ENCODE measurements at regions not wholly inside any gene's neighbourhood (a gene's known extent, or its start where the extent isn't known, plus 50 kb on each side); places are given as distances from the start of the nearest gene placed in this dataset.

DNA sequence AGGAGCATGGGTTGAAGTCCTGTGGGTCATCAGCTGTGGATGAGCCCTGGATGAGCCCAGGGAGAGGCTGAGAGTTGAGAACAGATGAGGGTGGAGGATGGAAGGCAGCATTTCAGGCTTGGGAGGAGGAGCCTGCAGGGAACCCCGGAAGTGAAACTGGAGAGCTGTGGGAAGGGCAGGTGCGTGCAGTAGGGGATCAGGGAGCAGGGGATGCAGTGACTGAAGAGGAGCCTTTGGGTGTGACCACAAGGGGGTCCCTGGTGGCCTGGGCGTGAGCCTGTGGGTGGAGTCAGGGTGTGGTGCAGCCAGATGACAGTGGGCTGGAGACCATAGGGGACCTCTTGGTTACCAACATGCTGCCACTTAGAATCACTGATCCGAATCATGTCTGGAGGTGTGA, 115.5 kb downstream of the PAPOLA start:
- CTCF ChIA-PET: no interaction called here
- Histone ChIP-seq H3K4me1 (ENCODE audit: insufficient read depth, low read length, poor library complexity, severe bottlenecking) (peaks cover 37% of the 10 kb centered on the region), H3K9me3 (ENCODE audit: low read depth, low read length, poor library complexity, severe bottlenecking) (no peaks in the 10 kb centered on the region), H3K27me3 (replicated peaks; ENCODE audit: insufficient read depth, low read depth, low read length, poor library complexity) (no peaks in the 10 kb centered on the region), H3K36me3 (ENCODE audit: insufficient read depth, low read length, poor library complexity, severe bottlenecking) (no peaks in the 10 kb centered on the region), H3K27ac (ENCODE audit: low read depth, low read length, poor library complexity, severe bottlenecking) (no peak overlapping the region), H3K4me3 (ENCODE audit: low read depth, low read length, poor library complexity, severe bottlenecking) (no peak overlapping the region)
- TF ChIP-seq, protein P1, sequence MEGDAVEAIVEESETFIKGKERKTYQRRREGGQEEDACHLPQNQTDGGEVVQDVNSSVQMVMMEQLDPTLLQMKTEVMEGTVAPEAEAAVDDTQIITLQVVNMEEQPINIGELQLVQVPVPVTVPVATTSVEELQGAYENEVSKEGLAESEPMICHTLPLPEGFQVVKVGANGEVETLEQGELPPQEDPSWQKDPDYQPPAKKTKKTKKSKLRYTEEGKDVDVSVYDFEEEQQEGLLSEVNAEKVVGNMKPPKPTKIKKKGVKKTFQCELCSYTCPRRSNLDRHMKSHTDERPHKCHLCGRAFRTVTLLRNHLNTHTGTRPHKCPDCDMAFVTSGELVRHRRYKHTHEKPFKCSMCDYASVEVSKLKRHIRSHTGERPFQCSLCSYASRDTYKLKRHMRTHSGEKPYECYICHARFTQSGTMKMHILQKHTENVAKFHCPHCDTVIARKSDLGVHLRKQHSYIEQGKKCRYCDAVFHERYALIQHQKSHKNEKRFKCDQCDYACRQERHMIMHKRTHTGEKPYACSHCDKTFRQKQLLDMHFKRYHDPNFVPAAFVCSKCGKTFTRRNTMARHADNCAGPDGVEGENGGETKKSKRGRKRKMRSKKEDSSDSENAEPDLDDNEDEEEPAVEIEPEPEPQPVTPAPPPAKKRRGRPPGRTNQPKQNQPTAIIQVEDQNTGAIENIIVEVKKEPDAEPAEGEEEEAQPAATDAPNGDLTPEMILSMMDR (conservative IDR thresholded peaks at IDR 0.05; ENCODE audit: low read depth, low read length): no peak
- TF ChIP-seq EZH2 (IDR thresholded peaks at IDR 0.05; ENCODE audit: borderline replicate concordance, low read depth, low read length, poor library complexity, severe bottlenecking): no peak
- no TSS peak for BruUV-seq (replicated peaks)
- POLR2A ChIA-PET (ENCODE audit: low non-redundant PET): no interaction called here
- no peak for DNase-seq (ENCODE audit: low spot score)
- intact Hi-C loops (cut with micrococcal nuclease; ENCODE audit: unreplicated experiment): no loop called here

DNA sequence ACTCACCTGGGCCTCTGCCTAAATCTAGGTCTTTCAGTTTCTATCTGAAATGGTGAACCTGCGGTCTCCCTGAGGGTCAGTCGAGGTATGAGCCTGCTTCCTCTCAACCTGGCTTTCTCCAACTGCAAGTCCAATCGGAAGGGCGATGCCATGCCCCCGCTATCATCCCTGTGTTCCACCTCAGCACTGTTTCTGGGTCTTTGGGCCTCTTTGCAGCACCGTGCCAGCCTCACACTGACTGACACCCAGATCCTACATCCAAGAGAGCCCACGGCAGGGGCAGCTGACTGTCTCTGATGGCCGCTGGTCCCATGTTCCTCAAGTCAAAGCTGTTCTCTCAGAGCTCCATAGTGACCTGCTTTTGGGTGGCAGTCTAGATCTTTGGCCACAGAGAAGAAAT, 120.7 kb downstream of the PAPOLA start:
- H3K4me1 ChIP-seq (ENCODE audit: insufficient read depth, low read length, poor library complexity, severe bottlenecking): no peaks in the 10 kb centered on the region
- no TSS peak for BruUV-seq (replicated peaks)
- H3K36me3 ChIP-seq (ENCODE audit: insufficient read depth, low read length, poor library complexity, severe bottlenecking): no peaks in the 10 kb centered on the region
- no peak overlapping the region for H3K4me3 ChIP-seq (ENCODE audit: low read depth, low read length, poor library complexity, severe bottlenecking)
- no peaks in the 10 kb centered on the region for H3K27me3 ChIP-seq (replicated peaks; ENCODE audit: insufficient read depth, low read depth, low read length, poor library complexity)
- TF ChIP-seq, protein P1 (conservative IDR thresholded peaks at IDR 0.05; ENCODE audit: low read depth, low read length): no peak
- no peak for TF ChIP-seq EZH2 (IDR thresholded peaks at IDR 0.05; ENCODE audit: borderline replicate concordance, low read depth, low read length, poor library complexity, severe bottlenecking)
- no peaks in the 10 kb centered on the region for H3K9me3 ChIP-seq (ENCODE audit: low read depth, low read length, poor library complexity, severe bottlenecking)
- DNase-seq (ENCODE audit: low spot score): no peak
- ChIA-PET POLR2A (ENCODE audit: low non-redundant PET) (no interaction called here), CTCF (no interaction called here)
- no peak overlapping the region for H3K27ac ChIP-seq (ENCODE audit: low read depth, low read length, poor library complexity, severe bottlenecking)
- intact Hi-C loops (cut with micrococcal nuclease; ENCODE audit: unreplicated experiment): no loop called here

DNA sequence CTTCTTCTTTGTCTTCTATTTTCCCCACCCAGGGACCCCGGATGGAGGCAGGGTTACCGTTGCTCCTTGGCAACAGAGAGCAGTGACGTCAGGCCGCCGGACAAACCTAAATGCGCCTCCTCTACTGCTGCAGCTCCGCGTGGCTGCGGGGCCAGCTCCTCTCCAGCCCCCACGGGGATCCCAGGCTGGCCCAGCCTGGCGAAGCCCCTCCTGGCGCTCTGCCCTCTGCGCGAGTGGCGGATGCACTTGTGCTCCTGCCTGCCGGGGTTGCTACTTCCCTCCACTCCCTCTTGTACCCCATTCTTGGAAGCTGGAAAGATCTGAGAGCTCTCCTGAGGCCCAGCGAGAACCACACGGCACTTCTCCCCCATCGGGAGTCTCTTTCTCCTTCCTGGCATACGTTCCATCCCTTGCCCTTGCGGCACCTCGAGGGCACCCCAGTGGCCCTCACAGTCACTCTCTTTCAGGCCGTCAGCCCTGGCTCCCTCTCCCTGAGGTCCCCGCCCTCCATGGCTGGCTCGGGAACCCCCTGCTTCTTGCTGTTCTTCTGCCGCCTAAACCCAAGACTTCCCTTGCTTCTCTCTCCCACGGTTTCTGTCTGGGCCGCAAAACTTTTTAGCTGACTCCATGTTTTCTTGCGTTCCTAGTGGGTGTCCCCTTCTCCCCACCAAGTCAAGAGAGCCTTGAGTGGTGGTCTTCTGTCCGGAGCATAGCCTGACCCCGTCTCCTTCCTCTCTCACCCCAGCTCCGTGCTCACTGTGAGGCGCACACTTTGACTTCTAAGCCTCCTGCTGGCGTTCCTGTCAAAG, 121.7 kb downstream of the PAPOLA start:
- H3K27me3 ChIP-seq (replicated peaks; ENCODE audit: insufficient read depth, low read depth, low read length, poor library complexity): no peaks in the 10 kb centered on the region
- H3K36me3 ChIP-seq (ENCODE audit: insufficient read depth, low read length, poor library complexity, severe bottlenecking): no peaks in the 10 kb centered on the region
- TF ChIP-seq, protein P1 (conservative IDR thresholded peaks at IDR 0.05; ENCODE audit: low read depth, low read length): no peak
- no peak for TF ChIP-seq EZH2 (IDR thresholded peaks at IDR 0.05; ENCODE audit: borderline replicate concordance, low read depth, low read length, poor library complexity, severe bottlenecking)
- no peak overlapping the region for H3K27ac ChIP-seq (ENCODE audit: low read depth, low read length, poor library complexity, severe bottlenecking)
- CTCF ChIA-PET: no interaction called here
- POLR2A ChIA-PET (ENCODE audit: low non-redundant PET): no interaction called here
- intact Hi-C loops (cut with micrococcal nuclease; ENCODE audit: unreplicated experiment): no loop called here
- no peaks in the 10 kb centered on the region for H3K9me3 ChIP-seq (ENCODE audit: low read depth, low read length, poor library complexity, severe bottlenecking)
- H3K4me1 ChIP-seq (ENCODE audit: insufficient read depth, low read length, poor library complexity, severe bottlenecking): no peaks in the 10 kb centered on the region
- DNase-seq (ENCODE audit: low spot score): no peak
- no TSS peak for BruUV-seq (replicated peaks)
- no peak overlapping the region for H3K4me3 ChIP-seq (ENCODE audit: low read depth, low read length, poor library complexity, severe bottlenecking)
